ENCODE measurements at regions not wholly inside any gene's neighbourhood (a gene's known extent, or its start where the extent isn't known, plus 50 kb on each side); places are given as distances from the start of the nearest gene placed in this dataset.
"Not testable (repeated sequence)": the region's sequence is repeated elsewhere in the genome, so short reads cannot be mapped to it uniquely, and the experiment has no call there.

- Histone ChIP-seq H3K9me2 (ENCODE audit: insufficient read depth, low read length) (no peaks in the 10 kb centered on the region), H3K4me3 (ENCODE audit: low read length) (no peak overlapping the region), H3K9me3 (ENCODE audit: low read length) (no peaks in the 10 kb centered on the region), H3K79me2 (replicated peaks; ENCODE audit: insufficient read depth, low read length) (no peaks in the 10 kb centered on the region), H3F3A (ENCODE audit: insufficient read depth, low read length, poor library complexity, severe bottlenecking) (no peaks in the 10 kb centered on the region), H4K20me1 (ENCODE audit: insufficient read depth) (no peaks in the 10 kb centered on the region), H3K4me2 (ENCODE audit: low read length) (no peak overlapping the region), H3K27me3 (ENCODE audit: insufficient read depth, low read depth, low read length) (no peaks in the 10 kb centered on the region), H2AFZ (ENCODE audit: low read depth, low read length) (no peak overlapping the region), H3K36me3 (ENCODE audit: insufficient read depth, low read length) (no peaks in the 10 kb centered on the region), H3K9ac (ENCODE audit: low read length) (no peak overlapping the region), H3K27ac (ENCODE audit: low read length) (no peak overlapping the region)
- TF ChIP-seq RAD21 (conservative IDR thresholded peaks at IDR 0.05) (no peak), EP300 (conservative IDR thresholded peaks at IDR 0.05; ENCODE audit: poor library complexity, severe bottlenecking) (peak; percentile 27)
Observed at GRCh38 chr15:36160351-36160750, 419.1 kb upstream of the CDIN1 start.

- Histone ChIP-seq H3K9ac (ENCODE audit: low read length) (no peak overlapping the region), H2AFZ (ENCODE audit: low read depth, low read length) (no peak overlapping the region), H3K4me3 (ENCODE audit: low read length) (no peak overlapping the region), H3K36me3 (ENCODE audit: insufficient read depth, low read length) (no peaks in the 10 kb centered on the region), H3K27ac (ENCODE audit: low read length) (no peak overlapping the region), H3K27me3 (ENCODE audit: insufficient read depth, low read depth, low read length) (no peaks in the 10 kb centered on the region), H3F3A (ENCODE audit: insufficient read depth, low read length, poor library complexity, severe bottlenecking) (no peaks in the 10 kb centered on the region), H3K9me2 (ENCODE audit: insufficient read depth, low read length) (no peaks in the 10 kb centered on the region), H3K4me2 (ENCODE audit: low read length) (no peak overlapping the region), H4K20me1 (ENCODE audit: insufficient read depth) (no peaks in the 10 kb centered on the region), H3K79me2 (replicated peaks; ENCODE audit: insufficient read depth, low read length) (no peaks in the 10 kb centered on the region), H3K9me3 (ENCODE audit: low read length) (no peaks in the 10 kb centered on the region)
- TF ChIP-seq EP300 (conservative IDR thresholded peaks at IDR 0.05; ENCODE audit: poor library complexity, severe bottlenecking) (no peak), SMC3 (conservative IDR thresholded peaks at IDR 0.05; ENCODE audit: poor library complexity) (no peak), RAD21 (conservative IDR thresholded peaks at IDR 0.05) (no peak)
Observed at GRCh38 chr15:36161108-36161507, 418.3 kb upstream of the CDIN1 start.

GRCh38 chr15:36161771-36162212 lies 417.6 kb upstream of the CDIN1 start:
- H3K9me3 ChIP-seq (ENCODE audit: low read length) = no peaks in the 10 kb centered on the region

GRCh38 chr15:36163983-36164382 lies 415.4 kb upstream of the CDIN1 start:
- H3K36me3 ChIP-seq (ENCODE audit: insufficient read depth, low read length); H3F3A ChIP-seq (ENCODE audit: insufficient read depth, low read length, poor library complexity, severe bottlenecking): not testable (repeated sequence)

More at GRCh38 chr15:36161771-36162212, 417.6 kb upstream of the CDIN1 start:
- Histone ChIP-seq H3K9me2 (ENCODE audit: insufficient read depth, low read length) (no peaks in the 10 kb centered on the region), H3K36me3 (ENCODE audit: insufficient read depth, low read length) (no peaks in the 10 kb centered on the region), H3K4me3 (ENCODE audit: low read length) (no peak overlapping the region), H3K9ac (ENCODE audit: low read length) (no peak overlapping the region), H4K20me1 (ENCODE audit: insufficient read depth) (no peaks in the 10 kb centered on the region), H3K27ac (ENCODE audit: low read length) (no peak overlapping the region), H2AFZ (ENCODE audit: low read depth, low read length) (no peak overlapping the region), H3K27me3 (ENCODE audit: insufficient read depth, low read depth, low read length) (no peaks in the 10 kb centered on the region), H3K79me2 (replicated peaks; ENCODE audit: insufficient read depth, low read length) (no peaks in the 10 kb centered on the region), H3F3A (ENCODE audit: insufficient read depth, low read length, poor library complexity, severe bottlenecking) (no peaks in the 10 kb centered on the region), H3K4me2 (ENCODE audit: low read length) (no peak overlapping the region)
- TF ChIP-seq EP300 (conservative IDR thresholded peaks at IDR 0.05; ENCODE audit: poor library complexity, severe bottlenecking) (no peak), REST (IDR thresholded peaks at IDR 0.05; ENCODE audit: borderline replicate concordance) (no peak), TAF1 (IDR thresholded peaks at IDR 0.05; ENCODE audit: low read depth) (no peak)

More at GRCh38 chr15:36163983-36164382, 415.4 kb upstream of the CDIN1 start:
- not testable (repeated sequence) for H3K9me2 ChIP-seq (ENCODE audit: insufficient read depth, low read length); H3K79me2 ChIP-seq (replicated peaks; ENCODE audit: insufficient read depth, low read length); H3K9ac ChIP-seq (ENCODE audit: low read length); H3K27me3 ChIP-seq (ENCODE audit: insufficient read depth, low read depth, low read length); H3K27ac ChIP-seq (ENCODE audit: low read length); H4K20me1 ChIP-seq (ENCODE audit: insufficient read depth); H3K4me2 ChIP-seq (ENCODE audit: low read length); H3K4me3 ChIP-seq (ENCODE audit: low read length); H2AFZ ChIP-seq (ENCODE audit: low read depth, low read length); H3K9me3 ChIP-seq (ENCODE audit: low read length)

All from neural cell (in vitro differentiated cells).